LNCaP clone FGC (cell line): ENCODE measurements at regions not wholly inside any gene's neighbourhood (a gene's known extent, or its start where the extent isn't known, plus 50 kb on each side); places are given as distances from the start of the nearest gene placed in this dataset.

Source experiments
- DNase-seq: peaks from one replicate; pipeline ENCODE4 v3.0.0-alpha.2; 2011; ENCODE audit warnings: low read depth
- H3K4me3 ChIP-seq: 2 replicates; pipeline ENCODE4 v1.5.1; 2011; ENCODE audit warnings: mild to moderate bottlenecking, low read depth, low read length, control low read depth
- CTCF ChIP-seq: IDR thresholded peaks from 2 replicates; pipeline ENCODE4 v1.5.1; 2012; ENCODE audit warnings: mild to moderate bottlenecking; ENCODE audit not compliant: control insufficient read depth, insufficient read depth; ENCODE audit errors: extremely low read depth

- no peak for DNase-seq
- no peak for TF ChIP-seq CTCF
- H3K4me3 ChIP-seq, result no peak overlapping the region
Measured at GRCh38 chr6:63476302-63476701, 96.0 kb upstream of the LOC128125822 start.

GRCh38 chr6:63477422-63478040, 94.7 kb upstream of the LOC128125822 start:
- no peak for TF ChIP-seq CTCF
- DNase-seq, result no peak
- H3K4me3 ChIP-seq, result no peak overlapping the region

GRCh38 chr6:63478734-63479133, 93.5 kb upstream of the LOC128125822 start:
- TF ChIP-seq CTCF, result no peak
- DNase-seq, result no peak
- H3K4me3 ChIP-seq, result no peak overlapping the region

- TF ChIP-seq CTCF, result no peak
- no peak for DNase-seq
- no peak overlapping the region for H3K4me3 ChIP-seq
Measured at GRCh38 chr6:63486196-63486595, 86.1 kb upstream of the LOC128125822 start.

GRCh38 chr6:63487103-63487813, 85.0 kb upstream of the LOC128125822 start:
- peak; percentile 97 for DNase-seq

GRCh38 chr6:63491119-63491518, 81.2 kb upstream of the LOC128125822 start:
- TF ChIP-seq CTCF, result no peak
- DNase-seq, result no peak
- H3K4me3 ChIP-seq, result no peak overlapping the region

More at GRCh38 chr6:63487103-63487813, 85.0 kb upstream of the LOC128125822 start:
- no peak for TF ChIP-seq CTCF
- no peak overlapping the region for H3K4me3 ChIP-seq
